GM12865 (cell line): ENCODE measurements at regions not wholly inside any gene's neighbourhood (a gene's known extent, or its start where the extent isn't known, plus 50 kb on each side); places are given as distances from the start of the nearest gene placed in this dataset.
"Not testable (repeated sequence)": the region's sequence is repeated elsewhere in the genome, so short reads cannot be mapped to it uniquely, and the experiment has no call there.

Experiments used
- DNase-seq: peaks from one replicate; pipeline ENCODE4 v3.0.0; 2010; ENCODE audit warnings: low read depth
- H3K4me3 ChIP-seq: 2 replicates; pipeline ENCODE4 v1.5.1; 2011; ENCODE audit warnings: mild to moderate bottlenecking, low read depth, low read length, control low read depth
- CTCF ChIP-seq: IDR thresholded peaks from 2 replicates; pipeline ENCODE4 v1.5.1; 2011; ENCODE audit warnings: low read length, control low read depth, low read depth, inconsistent platforms; ENCODE audit not compliant: insufficient read depth; ENCODE audit errors: missing control alignments

GRCh38 chr4:142897518-142897917, 51.4 kb upstream of the INPP4B start:
- not testable (repeated sequence) for H3K4me3 ChIP-seq, DNase-seq

- TF ChIP-seq CTCF: no peak
- no peak for DNase-seq
- no peak overlapping the region for H3K4me3 ChIP-seq
Measured at GRCh38 chr4:142900622-142901021, 54.5 kb upstream of the INPP4B start.

GRCh38 chr4:142901166-142901662, 55.1 kb upstream of the INPP4B start:
- no peak for TF ChIP-seq CTCF
- no peak for DNase-seq
- H3K4me3 ChIP-seq: no peak overlapping the region

- not testable (repeated sequence) for H3K4me3 ChIP-seq, DNase-seq
Measured at GRCh38 chr4:142903617-142904016, 57.5 kb upstream of the INPP4B start.

GRCh38 chr4:142909908-142910307, 63.8 kb upstream of the INPP4B start:
- no peak overlapping the region for H3K4me3 ChIP-seq
- no peak for DNase-seq
- no peak for TF ChIP-seq CTCF

- no peak overlapping the region for H3K4me3 ChIP-seq
- no peak for DNase-seq
- no peak for TF ChIP-seq CTCF
Measured at GRCh38 chr4:142913034-142913433, 66.9 kb upstream of the INPP4B start.

- H3K4me3 ChIP-seq: no peak overlapping the region
- TF ChIP-seq CTCF: no peak
- no peak for DNase-seq
Measured at GRCh38 chr4:142913461-142914030, 67.4 kb upstream of the INPP4B start.

GRCh38 chr4:142917678-142918077, 71.6 kb upstream of the INPP4B start:
- no peak overlapping the region for H3K4me3 ChIP-seq
- DNase-seq: no peak
- no peak for TF ChIP-seq CTCF
